K562 (cell line): ENCODE measurements at regions not wholly inside any gene's neighbourhood (a gene's known extent, or its start where the extent isn't known, plus 50 kb on each side); places are given as distances from the start of the nearest gene placed in this dataset.
A peak's percentile ranks its signal among the peaks of the same experiment; 100 is the strongest.

Experiments
- BRF1 ChIP-seq: IDR thresholded peaks from 3 replicates; pipeline ENCODE4 v1.6.1; 2011; ENCODE audit warnings: borderline replicate concordance, mild to moderate bottlenecking; ENCODE audit not compliant: insufficient read length; ENCODE audit errors: extremely low read depth
- GATAD2A ChIP-seq: fragments of 450-650 bp; IDR thresholded peaks from 2 replicates; pipeline ENCODE4 v1.6.1; 2017
- ID3 ChIP-seq, 2 experiments: fragments of 250-450 bp in 1 of 2; fragments of 450-650 bp in 1 of 2; sonication (Bioruptor Pico) in 1 of 2; IDR thresholded peaks; 2 replicates each; pipeline versions ENCODE4 v1.6.1 to v1.8.0; 2016 to 2021; ENCODE audit warnings: mild to moderate bottlenecking in 2 of 2, moderate library complexity in 2 of 2, missing compliant biosample characterization in 1 of 2, missing genetic modification characterization in 1 of 2
- MLX ChIP-seq, 2 experiments: fragments of 450-650 bp in 1 of 2; sonication (generic) in 1 of 2; formaldehyde crosslinking; conservative IDR thresholded peaks; 2 replicates each; pipeline versions ENCODE4 v1.4.0 to v1.8.1; 2020 to 2022; ENCODE audit warnings: mild to moderate bottlenecking in 1 of 2, missing genetic modification reagents in 1 of 2
- NFRKB ChIP-seq: fragments of 450-650 bp; IDR thresholded peaks from 2 replicates; pipeline ENCODE4 v1.6.1; 2016; ENCODE audit warnings: low read depth
- RERE ChIP-seq: sonication (generic); formaldehyde crosslinking; IDR thresholded peaks from 2 replicates; pipeline ENCODE4 v1.8.0; 2023; ENCODE audit warnings: missing genetic modification reagents, mild to moderate bottlenecking, borderline replicate concordance
- TARDBP ChIP-seq: fragments of 450-650 bp; IDR thresholded peaks from 2 replicates; pipeline ENCODE4 v1.6.1; 2016
- TSHZ1 ChIP-seq: fragments of 250-450 bp; sonication (Bioruptor Pico); IDR thresholded peaks from 2 replicates; pipeline ENCODE4 v1.4.0; 2020; ENCODE audit warnings: mild to moderate bottlenecking, moderate library complexity
- ZHX1 ChIP-seq: fragments of 150-350 bp; conservative IDR thresholded peaks from 2 replicates; pipeline ENCODE4 v1.6.1; 2014; ENCODE audit warnings: low read length
- ZNF277 ChIP-seq: fragments of 250-450 bp; sonication (Bioruptor Pico); IDR thresholded peaks from 2 replicates; pipeline ENCODE4 v1.8.0; 2022; ENCODE audit warnings: inconsistent platforms, mild to moderate bottlenecking, moderate library complexity, borderline replicate concordance
- ZNF778 ChIP-seq: fragments of 450-650 bp; formaldehyde crosslinking; IDR thresholded peaks from 2 replicates; pipeline ENCODE4 v1.4.0; 2020; ENCODE audit warnings: mild to moderate bottlenecking, moderate library complexity

- TF ChIP-seq RERE (CRISPR knock-in tag) = no peak
- TF ChIP-seq ZNF277 (CRISPR knock-in tag) = no peak
- TF ChIP-seq ZNF778 (CRISPR knock-in tag) = no peak
- TF ChIP-seq ID3 (CRISPR knock-in tag; IDR thresholded peaks at IDR 0.05) = no peak
- TF ChIP-seq ID3 (tag; IDR thresholded peaks at IDR 0.05) = no peak
- no peak for TF ChIP-seq GATAD2A
- TF ChIP-seq NFRKB = peak; percentile 33
- TF ChIP-seq MLX (CRISPR knock-in tag; conservative IDR thresholded peaks at IDR 0.05) = no peak
- no peak for TF ChIP-seq TARDBP
- no peak for TF ChIP-seq TSHZ1 (CRISPR knock-in tag)
- TF ChIP-seq BRF1 = no peak
- TF ChIP-seq ZHX1 = no peak
Measured at GRCh38 chr6:108737594-108738546, 110.4 kb upstream of the ARMC2 start (continued).
